ENCODE measurements at regions not wholly inside any gene's neighbourhood (a gene's known extent, or its start where the extent isn't known, plus 50 kb on each side); places are given as distances from the start of the nearest gene placed in this dataset.
"Not testable (repeated sequence)": the region's sequence is repeated elsewhere in the genome, so short reads cannot be mapped to it uniquely, and the experiment has no call there.

- DNase-seq (ENCODE audit: low read depth) (no peak), FAIRE-seq (no peak)
- Histone ChIP-seq H3K4me3 (ENCODE audit: low read depth, low read length) (no peak overlapping the region), H3K27me3 (ENCODE audit: control insufficient read depth, insufficient read depth, low read length) (no peaks in the 10 kb centered on the region), H3K36me3 (ENCODE audit: control insufficient read depth, insufficient read depth, low read length) (no peaks in the 10 kb centered on the region)
- peak; percentile 47 for TF ChIP-seq CTCF (IDR thresholded peaks at IDR 0.05; ENCODE audit: insufficient read depth, low read length, severe bottlenecking)
Measured at GRCh38 chr18:1663879-1664705, 759.4 kb downstream of the ADCYAP1 start.

- DNase-seq (ENCODE audit: low read depth) (peak; percentile 26), FAIRE-seq (no peak)
- Histone ChIP-seq H3K36me3 (ENCODE audit: control insufficient read depth, insufficient read depth, low read length) (no peaks in the 10 kb centered on the region), H3K4me3 (ENCODE audit: low read depth, low read length) (no peak overlapping the region), H3K27me3 (ENCODE audit: control insufficient read depth, insufficient read depth, low read length) (no peaks in the 10 kb centered on the region)
- no peak for TF ChIP-seq CTCF (IDR thresholded peaks at IDR 0.05; ENCODE audit: insufficient read depth, low read length, severe bottlenecking)
Measured at GRCh38 chr18:1665079-1665478, 760.4 kb downstream of the ADCYAP1 start.

GRCh38 chr18:1668279-1668678 is 763.6 kb downstream of the ADCYAP1 start:
- DNase-seq (ENCODE audit: low read depth) (no peak), FAIRE-seq (no peak)
- Histone ChIP-seq H3K4me3 (ENCODE audit: low read depth, low read length) (no peak overlapping the region), H3K36me3 (ENCODE audit: control insufficient read depth, insufficient read depth, low read length) (no peaks in the 10 kb centered on the region), H3K27me3 (ENCODE audit: control insufficient read depth, insufficient read depth, low read length) (no peaks in the 10 kb centered on the region)
- TF ChIP-seq CTCF (IDR thresholded peaks at IDR 0.05; ENCODE audit: insufficient read depth, low read length, severe bottlenecking) = no peak

GRCh38 chr18:1671710-1672109 is 767.0 kb downstream of the ADCYAP1 start:
- FAIRE-seq; H3K27me3 ChIP-seq (ENCODE audit: control insufficient read depth, insufficient read depth, low read length); DNase-seq (ENCODE audit: low read depth); H3K4me3 ChIP-seq (ENCODE audit: low read depth, low read length); H3K36me3 ChIP-seq (ENCODE audit: control insufficient read depth, insufficient read depth, low read length): not testable (repeated sequence)

GRCh38 chr18:1676387-1676786 is 771.7 kb downstream of the ADCYAP1 start:
- no peaks in the 10 kb centered on the region for H3K36me3 ChIP-seq (ENCODE audit: control insufficient read depth, insufficient read depth, low read length)
- FAIRE-seq = no peak

GRCh38 chr18:1680108-1680507 is 775.4 kb downstream of the ADCYAP1 start:
- DNase-seq (ENCODE audit: low read depth) (no peak), FAIRE-seq (no peak)
- TF ChIP-seq CTCF (IDR thresholded peaks at IDR 0.05; ENCODE audit: insufficient read depth, low read length, severe bottlenecking) = no peak
- no peak overlapping the region for H3K4me3 ChIP-seq (ENCODE audit: low read depth, low read length)
- H3K27me3 ChIP-seq (ENCODE audit: control insufficient read depth, insufficient read depth, low read length) = no peaks in the 10 kb centered on the region
- no peaks in the 10 kb centered on the region for H3K36me3 ChIP-seq (ENCODE audit: control insufficient read depth, insufficient read depth, low read length)

More at GRCh38 chr18:1676387-1676786, 771.7 kb downstream of the ADCYAP1 start:
- no peak for TF ChIP-seq CTCF (IDR thresholded peaks at IDR 0.05; ENCODE audit: insufficient read depth, low read length, severe bottlenecking)
- Histone ChIP-seq H3K4me3 (ENCODE audit: low read depth, low read length) (no peak overlapping the region), H3K27me3 (ENCODE audit: control insufficient read depth, insufficient read depth, low read length) (no peaks in the 10 kb centered on the region)
- no peak for DNase-seq (ENCODE audit: low read depth)

Data from bronchial epithelial cell (primary cell).